A673 (cell line): ENCODE measurements at regions not wholly inside any gene's neighbourhood (a gene's known extent, or its start where the extent isn't known, plus 50 kb on each side); places are given as distances from the start of the nearest gene placed in this dataset.

Source experiments
- BruUV-seq: library from RNA; stranded (reverse); fragments of 400-500 nt; replicated peaks from 2 replicates; lab custom pipeline; 2021; lab: Mats Ljungman, UMichigan
- CTCF ChIA-PET: fragments of 300-600 bp; sonication (Branson Sonifier 250); formaldehyde crosslinking; loops from one replicate; lab custom pipeline; 2022; ENCODE audit warnings: antibody characterized with exemption; lab: Charles Lee
- POLR2A ChIA-PET: fragments of 300-600 bp; sonication (Branson Sonifier 250); formaldehyde crosslinking; loops from one replicate; lab custom pipeline; 2022; ENCODE audit warnings: antibody characterized with exemption; ENCODE audit not compliant: low non-redundant PET; lab: Charles Lee
- DNase-seq: peaks from one replicate; pipeline ENCODE4 v3.0.0-alpha.2; 2015; ENCODE audit warnings: low spot score
- H3K27ac ChIP-seq: fragments of 200-600 bp; sonication (generic); 2 replicates; pipeline ENCODE4 v1.5.1; 2016; ENCODE audit warnings: mixed run types, low read depth, mild to moderate bottlenecking, mixed read lengths, antibody characterized with exemption, low read length; ENCODE audit not compliant: poor library complexity, severe bottlenecking
- H3K27me3 ChIP-seq: fragments of 200-600 bp; sonication (generic); replicated peaks from 2 replicates; pipeline ENCODE4 v1.6.1; 2017; ENCODE audit warnings: mixed run types, low read depth, mild to moderate bottlenecking, mixed read lengths, antibody characterized with exemption, low read length; ENCODE audit not compliant: insufficient read depth, poor library complexity
- H3K36me3 ChIP-seq: fragments of 200-600 bp; sonication (generic); 2 replicates; pipeline ENCODE4 v1.6.1; 2016; ENCODE audit warnings: mixed run types, mild to moderate bottlenecking, mixed read lengths, antibody characterized with exemption, low read length; ENCODE audit not compliant: insufficient read depth, poor library complexity, severe bottlenecking
- H3K4me1 ChIP-seq: fragments of 200-600 bp; sonication (generic); 2 replicates; pipeline ENCODE4 v1.6.1; 2017; ENCODE audit warnings: mixed run types, mild to moderate bottlenecking, mixed read lengths, antibody characterized with exemption, low read length; ENCODE audit not compliant: insufficient read depth, poor library complexity, severe bottlenecking
- H3K4me3 ChIP-seq: fragments of 200-600 bp; sonication (generic); 2 replicates; pipeline ENCODE4 v1.5.1; 2016; ENCODE audit warnings: low read depth, mixed run types, mild to moderate bottlenecking, mixed read lengths, low read length; ENCODE audit not compliant: poor library complexity, severe bottlenecking
- H3K9me3 ChIP-seq: fragments of 200-600 bp; sonication (generic); 2 replicates; pipeline ENCODE4 v1.6.1; 2016; ENCODE audit warnings: mixed run types, low read depth, mild to moderate bottlenecking, mixed read lengths, antibody characterized with exemption, low read length; ENCODE audit not compliant: poor library complexity, severe bottlenecking
- CTCF ChIP-seq: fragments of 300-800, 200-600 bp; sonication (generic); conservative IDR thresholded peaks from 2 replicates; pipeline ENCODE4 v1.5.1; 2017; ENCODE audit warnings: low read depth, mild to moderate bottlenecking, antibody characterized with exemption, low read length, moderate library complexity, mixed read lengths
- EZH2 ChIP-seq: fragments of 200-600 bp; sonication (generic); IDR thresholded peaks from 2 replicates; pipeline ENCODE4 v1.6.1; 2017; ENCODE audit warnings: borderline replicate concordance, low read depth, mild to moderate bottlenecking, mixed read lengths, antibody characterized with exemption, low read length; ENCODE audit not compliant: poor library complexity, severe bottlenecking
- intact Hi-C: fragments of 100-400 bp; cut with micrococcal nuclease; formaldehyde crosslinking; loops from one replicate; pipeline ENCODE4 v1.10.0; 2022; ENCODE audit not compliant: unreplicated experiment

GRCh38 chr7:79547132-79547531 is 93.7 kb upstream of the MAGI2 start:
- no peak for DNase-seq
- Histone ChIP-seq H3K4me3 (no peak overlapping the region), H3K36me3 (no peaks in the 10 kb centered on the region), H3K27ac (no peak overlapping the region), H3K9me3 (no peaks in the 10 kb centered on the region), H3K27me3 (peaks cover 6% of the 10 kb centered on the region), H3K4me1 (no peaks in the 10 kb centered on the region)
- POLR2A ChIA-PET: no interaction called here
- TF ChIP-seq EZH2 (no peak), CTCF (no peak)
- CTCF ChIA-PET: no interaction called here
- no TSS peak for BruUV-seq
- intact Hi-C loops: no loop called here

DNA sequence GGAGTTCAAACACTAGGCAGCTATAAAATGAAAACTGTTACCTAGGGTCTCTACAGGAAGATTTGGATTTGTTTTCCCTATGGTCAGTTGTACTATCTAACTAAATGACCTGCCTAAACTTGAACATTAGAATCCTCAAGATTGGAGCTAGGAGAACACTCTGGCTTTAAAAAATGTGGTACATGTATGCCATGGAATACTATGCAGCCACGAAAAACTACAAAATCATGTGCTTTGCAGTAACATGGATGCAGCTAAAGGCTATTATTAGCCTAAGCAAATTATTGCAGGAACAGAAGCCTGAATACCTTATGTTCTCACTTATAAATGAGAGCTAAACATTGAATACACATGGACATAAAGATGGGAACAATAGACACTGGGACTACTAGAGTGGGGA is 87.1 kb upstream of the MAGI2 start:
- BruUV-seq: no TSS peak
- ChIA-PET POLR2A (no interaction called here), CTCF (no interaction called here)
- DNase-seq: no peak
- Histone ChIP-seq H3K9me3 (no peaks in the 10 kb centered on the region), H3K27ac (no peak overlapping the region), H3K36me3 (no peaks in the 10 kb centered on the region), H3K4me3 (no peak overlapping the region), H3K4me1 (no peaks in the 10 kb centered on the region), H3K27me3 (peaks cover 6% of the 10 kb centered on the region)
- no peak for TF ChIP-seq EZH2
- TF ChIP-seq CTCF: no peak
- intact Hi-C loops: no loop called here

DNA sequence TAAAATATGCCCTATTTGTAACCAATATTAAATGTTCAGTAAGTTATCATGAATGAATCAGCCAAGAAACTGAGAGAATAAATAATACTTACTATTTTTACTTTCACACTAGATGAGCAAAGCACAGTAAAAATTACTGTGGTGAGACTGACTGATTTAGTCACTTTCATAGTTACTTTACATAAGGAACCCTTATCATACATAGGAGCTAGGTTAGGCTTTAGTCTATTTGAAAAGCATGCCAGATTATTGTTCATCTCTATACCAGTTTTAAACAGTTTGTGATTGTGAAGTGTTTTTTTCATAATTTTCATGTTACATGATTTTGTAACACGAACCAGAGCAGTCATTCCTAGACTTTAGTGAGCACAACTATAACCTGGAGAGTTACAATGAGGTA is 80.7 kb upstream of the MAGI2 start:
- Histone ChIP-seq H3K4me1 (no peaks in the 10 kb centered on the region), H3K4me3 (no peak overlapping the region), H3K9me3 (no peaks in the 10 kb centered on the region), H3K36me3 (no peaks in the 10 kb centered on the region), H3K27ac (no peak overlapping the region), H3K27me3 (peaks cover 3% of the 10 kb centered on the region)
- intact Hi-C loops: no loop called here
- no peak for TF ChIP-seq CTCF
- TF ChIP-seq EZH2: no peak
- ChIA-PET CTCF (no interaction called here), POLR2A (no interaction called here)
- DNase-seq: no peak
- BruUV-seq: no TSS peak
